ENCODE measurements at regions not wholly inside any gene's neighbourhood (a gene's known extent, or its start where the extent isn't known, plus 50 kb on each side); places are given as distances from the start of the nearest gene placed in this dataset.

DNA sequence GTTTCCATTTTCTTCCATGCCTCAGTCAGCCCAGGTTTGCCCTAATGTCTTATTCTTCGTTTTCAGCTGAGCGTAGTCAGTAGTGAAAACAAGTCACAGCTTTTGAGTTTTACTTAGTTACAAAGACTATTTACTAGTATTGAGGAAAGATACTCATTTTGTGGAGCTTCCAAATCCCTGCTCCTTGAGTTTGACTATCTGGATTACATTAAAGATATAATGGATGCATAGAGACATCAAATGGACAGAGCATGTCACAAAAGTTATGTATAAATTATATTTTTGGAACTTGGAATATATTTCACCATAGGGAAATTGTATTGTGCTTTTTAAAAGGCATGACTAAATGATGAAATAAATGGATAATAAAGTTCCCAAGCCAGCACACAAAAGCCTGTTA lies 54.6 kb upstream of the AKAP13 start:
- TF ChIP-seq EZH2phosphoT487 (IDR thresholded peaks at IDR 0.05; ENCODE audit: insufficient read depth, low read depth) (no peak), EZH2 (IDR thresholded peaks at IDR 0.05; ENCODE audit: insufficient read depth, poor library complexity, severe bottlenecking) (no peak)

Data from GM23248 (cell line).